HL-60 (cell line): ENCODE measurements at regions not wholly inside any gene's neighbourhood (a gene's known extent, or its start where the extent isn't known, plus 50 kb on each side); places are given as distances from the start of the nearest gene placed in this dataset.

ENCODE experiments used
- DNase-seq, 2 experiments: peaks; one replicate each; pipeline ENCODE4 v3.0.0-alpha.2; 2010 to 2020; ENCODE audit warnings: low read depth in 1 of 2, low spot score in 1 of 2
- H3K27ac ChIP-seq: fragments of 250-450 bp; sonication (Bioruptor Pico); replicated peaks from 2 replicates; pipeline ENCODE4 v1.5.1; 2020; ENCODE audit warnings: mild to moderate bottlenecking, moderate library complexity
- H3K27me3 ChIP-seq: fragments of 250-450 bp; sonication (Bioruptor Pico); 2 replicates; pipeline ENCODE4 v1.5.1; 2021; ENCODE audit warnings: mild to moderate bottlenecking, moderate library complexity; ENCODE audit not compliant: insufficient read depth, poor library complexity, severe bottlenecking
- H3K4me3 ChIP-seq: replicated peaks from 2 replicates; pipeline ENCODE4 v1.5.1; 2011; ENCODE audit warnings: mild to moderate bottlenecking, control low read depth, low read length; ENCODE audit not compliant: insufficient read depth
- CTCF ChIP-seq: IDR thresholded peaks from one replicate; pipeline ENCODE4 v1.5.1; 2011; ENCODE audit warnings: low read length, control low read depth, inconsistent platforms; ENCODE audit not compliant: insufficient read depth
- GABPA ChIP-seq: IDR thresholded peaks from 2 replicates; pipeline ENCODE4 v1.6.1; 2012; ENCODE audit warnings: low read depth
- POLR2AphosphoS5 ChIP-seq: IDR thresholded peaks from 2 replicates; pipeline ENCODE4 v1.6.1; 2012; ENCODE audit warnings: low read depth
- SPI1 ChIP-seq: IDR thresholded peaks from 2 replicates; pipeline ENCODE4 v1.6.1; 2012; ENCODE audit warnings: low read depth, mild to moderate bottlenecking, borderline replicate concordance
- TF ChIP-seq, protein P1 (sequence below): IDR thresholded peaks from 2 replicates; pipeline ENCODE4 v1.6.1; 2012; ENCODE audit warnings: low read depth; ENCODE audit not compliant: insufficient replicate concordance

GRCh38 chr17:73814075-73814474 is 169.8 kb upstream of the SDK2 start:
- H3K27ac ChIP-seq, result no peak overlapping the region
- TF ChIP-seq CTCF (no peak), POLR2AphosphoS5 (no peak)
- TF ChIP-seq, protein P1, sequence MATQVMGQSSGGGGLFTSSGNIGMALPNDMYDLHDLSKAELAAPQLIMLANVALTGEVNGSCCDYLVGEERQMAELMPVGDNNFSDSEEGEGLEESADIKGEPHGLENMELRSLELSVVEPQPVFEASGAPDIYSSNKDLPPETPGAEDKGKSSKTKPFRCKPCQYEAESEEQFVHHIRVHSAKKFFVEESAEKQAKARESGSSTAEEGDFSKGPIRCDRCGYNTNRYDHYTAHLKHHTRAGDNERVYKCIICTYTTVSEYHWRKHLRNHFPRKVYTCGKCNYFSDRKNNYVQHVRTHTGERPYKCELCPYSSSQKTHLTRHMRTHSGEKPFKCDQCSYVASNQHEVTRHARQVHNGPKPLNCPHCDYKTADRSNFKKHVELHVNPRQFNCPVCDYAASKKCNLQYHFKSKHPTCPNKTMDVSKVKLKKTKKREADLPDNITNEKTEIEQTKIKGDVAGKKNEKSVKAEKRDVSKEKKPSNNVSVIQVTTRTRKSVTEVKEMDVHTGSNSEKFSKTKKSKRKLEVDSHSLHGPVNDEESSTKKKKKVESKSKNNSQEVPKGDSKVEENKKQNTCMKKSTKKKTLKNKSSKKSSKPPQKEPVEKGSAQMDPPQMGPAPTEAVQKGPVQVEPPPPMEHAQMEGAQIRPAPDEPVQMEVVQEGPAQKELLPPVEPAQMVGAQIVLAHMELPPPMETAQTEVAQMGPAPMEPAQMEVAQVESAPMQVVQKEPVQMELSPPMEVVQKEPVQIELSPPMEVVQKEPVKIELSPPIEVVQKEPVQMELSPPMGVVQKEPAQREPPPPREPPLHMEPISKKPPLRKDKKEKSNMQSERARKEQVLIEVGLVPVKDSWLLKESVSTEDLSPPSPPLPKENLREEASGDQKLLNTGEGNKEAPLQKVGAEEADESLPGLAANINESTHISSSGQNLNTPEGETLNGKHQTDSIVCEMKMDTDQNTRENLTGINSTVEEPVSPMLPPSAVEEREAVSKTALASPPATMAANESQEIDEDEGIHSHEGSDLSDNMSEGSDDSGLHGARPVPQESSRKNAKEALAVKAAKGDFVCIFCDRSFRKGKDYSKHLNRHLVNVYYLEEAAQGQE, result no peak
- H3K27me3 ChIP-seq, result no peaks in the 10 kb centered on the region
- no peak overlapping the region for H3K4me3 ChIP-seq
- DNase-seq, result no peak

- Histone ChIP-seq H3K27me3 (no peaks in the 10 kb centered on the region), H3K27ac (no peak overlapping the region), H3K4me3 (no peak overlapping the region)
- DNase-seq, result no peak
- no peak for TF ChIP-seq POLR2AphosphoS5
- no peak for TF ChIP-seq SPI1
- no peak for TF ChIP-seq GABPA
- TF ChIP-seq, protein P1, result no peak
- no peak for TF ChIP-seq CTCF
These were observed 171.2 kb upstream of the SDK2 start for GRCh38 chr17:73815474-73815873.

- no peak overlapping the region for H3K4me3 ChIP-seq
- TF ChIP-seq POLR2AphosphoS5, result no peak
- no peak for TF ChIP-seq GABPA
- TF ChIP-seq SPI1, result no peak
- no peak for TF ChIP-seq CTCF
- TF ChIP-seq, protein P1, result no peak
- no peak for DNase-seq
- H3K27ac ChIP-seq, result no peak overlapping the region
- H3K27me3 ChIP-seq, result peaks cover 9% of the 10 kb centered on the region
These were observed 175.5 kb upstream of the SDK2 start for GRCh38 chr17:73819440-73820395.
